Central memory CD4-positive, alpha-beta T cell (primary cell): ENCODE measurements at regions not wholly inside any gene's neighbourhood (a gene's known extent, or its start where the extent isn't known, plus 50 kb on each side); places are given as distances from the start of the nearest gene placed in this dataset.
"Not testable (repeated sequence)": the region's sequence is repeated elsewhere in the genome, so short reads cannot be mapped to it uniquely, and the experiment has no call there.

Source experiments
- DNase-seq: peaks from one replicate; pipeline ENCODE4 v3.0.0; 2022

DNA sequence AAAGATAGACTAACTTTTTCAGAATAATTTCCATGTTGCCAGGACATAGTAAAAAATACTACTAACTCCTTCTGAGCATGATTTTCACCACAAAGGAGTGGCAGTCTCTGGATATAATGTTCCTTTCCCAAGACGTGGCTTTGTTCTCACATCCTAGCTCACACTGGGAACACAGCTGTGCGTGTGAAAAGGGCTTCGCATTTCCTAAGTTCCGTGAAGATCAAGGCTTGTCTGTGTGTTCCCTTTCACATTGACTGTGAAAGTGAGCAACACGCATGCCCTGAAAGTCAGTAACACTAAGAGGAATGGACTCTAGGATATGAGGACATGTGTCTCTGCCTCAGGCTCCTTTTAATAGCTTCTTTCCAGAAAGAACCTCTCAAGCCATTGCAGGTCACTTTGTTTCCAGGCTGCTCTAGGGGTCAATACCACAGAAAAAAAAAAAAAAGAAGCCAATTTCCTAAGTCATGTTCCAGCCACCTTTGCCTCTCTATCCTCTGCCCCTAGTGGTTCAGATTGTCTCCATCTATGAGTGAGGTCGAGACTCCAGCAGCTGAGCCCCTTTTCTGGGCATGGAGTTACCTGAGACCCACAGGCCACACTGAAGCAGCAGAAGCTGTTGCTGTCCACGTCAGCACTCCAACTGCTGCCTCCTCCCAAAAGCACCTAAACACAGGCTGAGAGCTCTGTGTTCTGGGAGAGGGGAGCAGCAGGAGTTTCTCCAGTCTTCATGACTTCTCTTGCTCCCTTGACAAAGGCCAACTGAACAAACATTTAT is 355.9 kb downstream of the RSL24D1 start:
- DNase-seq: no peak

DNA sequence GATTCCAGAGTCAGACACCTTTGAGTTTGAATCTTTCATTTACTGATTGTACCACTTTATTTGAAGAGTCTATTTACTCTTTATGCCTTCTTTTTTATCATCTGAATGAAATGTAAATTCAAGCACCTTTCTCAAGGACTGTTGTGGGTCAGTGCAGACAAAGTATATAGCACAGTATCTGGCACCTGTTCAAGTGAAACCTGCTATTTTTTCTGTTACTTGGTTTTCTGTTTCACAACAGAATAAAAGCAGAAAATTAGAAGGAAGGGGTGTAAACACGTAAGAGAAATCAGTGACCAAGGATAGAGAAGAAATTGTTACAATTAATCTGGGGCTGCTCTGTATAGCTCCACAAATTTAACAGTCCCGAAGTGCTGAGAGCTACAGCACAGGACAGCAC is 357.4 kb downstream of the RSL24D1 start:
- no peak for DNase-seq

DNA sequence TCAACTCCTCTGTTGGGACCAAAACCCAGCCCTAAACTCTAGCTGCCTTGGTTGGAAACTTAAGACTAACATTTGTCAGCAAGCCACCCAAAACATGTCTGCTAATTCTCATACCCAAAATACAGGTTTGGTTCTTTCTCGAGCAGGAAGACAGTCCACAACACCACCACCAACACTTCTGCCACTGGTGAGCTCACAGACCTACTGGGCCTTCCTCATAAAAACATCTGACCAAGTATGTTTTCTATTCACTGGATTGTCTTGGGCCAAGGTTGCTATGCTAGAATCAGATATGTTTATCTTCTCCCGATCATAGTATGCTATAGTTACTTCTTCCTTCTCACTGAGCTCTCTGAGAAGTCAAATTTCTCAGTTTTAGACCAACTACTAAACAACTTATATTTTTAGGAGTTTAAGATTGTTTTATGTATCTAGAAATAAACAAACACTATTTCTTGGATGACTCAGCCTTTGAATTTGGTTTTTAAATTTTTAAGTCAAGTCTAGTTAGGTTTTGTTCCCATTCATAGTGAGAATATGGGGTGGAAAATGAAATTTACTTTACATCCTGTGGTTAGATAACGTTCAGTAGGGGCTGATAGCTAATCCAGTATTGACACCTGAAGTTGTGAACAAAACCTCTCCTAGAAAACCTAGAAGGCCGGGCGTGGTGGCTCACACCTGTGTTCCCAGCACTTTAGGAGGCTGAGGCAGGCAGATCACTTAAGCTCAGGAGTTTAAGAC is 360.5 kb downstream of the RSL24D1 start:
- DNase-seq: no peak

DNA sequence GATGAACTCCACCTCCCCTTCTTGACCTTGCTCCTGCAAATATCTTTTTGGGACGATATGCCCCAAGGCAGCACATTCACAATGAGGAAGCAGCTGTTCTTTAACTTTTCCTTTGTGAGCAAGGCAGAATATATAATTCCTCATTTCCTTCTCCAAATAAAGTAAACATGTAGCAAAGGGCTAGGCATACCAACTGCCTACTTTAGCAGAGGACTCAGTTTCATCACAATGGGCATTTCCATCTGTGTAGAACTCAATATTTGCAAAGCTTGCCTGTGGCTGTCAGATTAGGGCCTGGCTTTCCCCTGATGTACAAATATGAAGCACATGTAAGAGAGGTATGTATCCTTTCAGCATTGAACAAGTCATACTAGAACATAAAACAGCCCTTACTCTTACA is 366.9 kb downstream of the RSL24D1 start:
- DNase-seq: no peak

DNA sequence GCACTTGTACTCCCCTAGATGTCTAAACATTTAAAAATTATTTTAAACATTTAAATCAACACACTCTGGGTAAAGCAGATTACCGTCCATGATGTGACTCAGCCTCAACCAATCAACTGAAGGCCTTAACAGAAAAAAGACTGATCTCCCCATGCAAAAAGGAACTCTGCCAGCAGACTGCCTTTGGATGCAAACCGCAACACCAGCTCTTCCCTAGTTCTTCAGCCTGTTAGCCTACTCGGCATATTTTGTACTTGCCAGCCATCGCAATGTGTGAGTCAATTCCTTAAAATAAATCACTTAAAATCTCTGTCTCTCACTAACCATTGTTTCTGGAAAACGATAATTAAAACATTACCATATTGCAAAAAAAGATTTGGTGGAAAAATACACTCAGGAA is 375.9 kb downstream of the RSL24D1 start:
- no peak for DNase-seq

DNA sequence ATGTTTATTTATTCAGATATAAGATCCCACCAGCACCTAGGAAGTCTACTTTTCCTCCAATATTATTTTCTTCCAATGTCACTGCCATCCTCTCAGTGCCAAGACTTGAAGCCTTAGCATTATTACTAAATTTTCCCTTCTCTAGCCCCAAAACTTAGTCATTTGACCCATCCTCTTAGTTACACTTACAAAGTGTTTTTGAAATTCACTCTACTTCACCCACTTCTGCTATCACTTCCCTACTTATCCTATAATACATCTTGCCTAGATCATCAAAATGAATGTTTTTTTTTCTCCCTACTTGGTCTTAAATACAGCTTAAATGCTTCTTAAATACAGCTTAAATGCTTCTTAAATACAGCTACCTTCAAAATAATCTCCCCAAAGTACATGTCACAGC is 376.6 kb downstream of the RSL24D1 start:
- DNase-seq: no peak

DNA sequence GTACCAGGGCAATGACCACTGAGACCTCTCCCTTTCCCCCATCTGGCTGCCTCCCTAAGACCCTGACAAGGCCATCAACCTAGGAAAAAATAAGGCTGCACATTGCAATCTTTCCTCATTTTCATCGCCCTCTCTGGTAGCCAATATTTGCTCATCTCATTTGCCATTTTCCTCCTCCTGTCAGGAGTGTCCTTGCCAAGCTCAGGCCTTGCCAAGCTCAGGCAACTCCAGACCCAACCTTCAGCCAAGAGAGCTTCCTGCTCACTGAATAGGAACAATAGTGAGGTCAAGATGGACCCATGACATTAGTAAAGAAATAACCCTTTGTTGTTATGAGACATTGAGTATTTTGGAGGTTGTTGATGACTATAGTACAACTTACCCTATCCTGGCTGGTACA is 380.3 kb downstream of the RSL24D1 start:
- no peak for DNase-seq

DNA sequence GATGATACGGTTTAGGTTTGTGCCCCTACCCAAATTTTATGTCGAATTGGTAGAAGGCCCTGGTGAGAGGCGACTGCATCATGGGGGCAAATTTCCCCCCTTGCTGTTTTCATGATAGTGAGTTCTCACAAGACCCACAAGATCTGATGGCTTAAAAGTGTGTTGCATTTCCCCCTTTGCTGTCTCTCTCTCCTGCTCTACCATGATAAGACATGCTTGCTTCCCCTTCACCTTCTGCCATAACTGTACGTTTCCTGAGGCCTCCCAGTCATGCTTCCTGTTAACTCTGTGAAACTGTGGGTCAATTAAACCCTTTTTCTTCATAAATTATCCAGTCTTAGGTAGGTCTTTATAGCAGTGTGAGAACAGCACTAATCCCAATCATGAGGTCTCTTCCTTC is 381.2 kb downstream of the RSL24D1 start:
- no peak for DNase-seq

DNA sequence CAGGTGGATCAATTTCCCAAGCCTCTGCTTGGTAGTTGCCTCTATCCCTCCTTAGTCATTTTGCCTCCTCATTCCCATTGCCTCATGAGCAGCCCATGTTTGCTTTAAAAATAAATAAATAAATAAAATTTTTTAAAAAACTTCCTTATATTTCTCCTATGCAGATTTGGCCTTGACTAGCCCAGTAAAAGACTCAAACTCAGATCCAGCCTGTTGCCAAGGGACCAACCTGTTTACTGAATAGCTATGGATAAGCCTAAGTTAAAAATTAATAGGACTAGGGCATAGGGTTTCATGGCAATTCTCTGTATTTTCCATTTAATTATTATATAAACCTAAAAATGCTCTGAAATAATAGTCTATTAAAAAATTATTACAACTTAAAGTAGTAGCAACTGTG is 384.4 kb downstream of the RSL24D1 start:
- no peak for DNase-seq

DNA sequence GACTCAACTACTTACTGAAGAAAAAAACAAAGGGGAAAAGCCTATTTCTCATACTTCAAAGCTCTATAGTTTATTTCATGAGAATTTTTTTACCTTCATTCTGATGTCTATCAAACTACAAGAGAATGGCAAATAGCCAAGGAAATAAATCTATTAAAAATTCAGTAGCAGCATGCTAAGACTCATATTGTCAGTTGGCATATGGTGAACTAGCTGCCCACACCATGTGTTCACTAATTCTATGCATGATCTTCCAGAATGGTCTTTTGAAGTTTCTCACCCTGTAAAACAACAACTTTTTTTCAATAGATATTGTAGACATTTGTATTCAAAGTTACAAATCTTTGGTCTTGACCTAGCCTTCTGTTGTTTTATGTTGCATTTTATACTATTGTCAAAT is 386.2 kb downstream of the RSL24D1 start:
- DNase-seq: no peak

DNA sequence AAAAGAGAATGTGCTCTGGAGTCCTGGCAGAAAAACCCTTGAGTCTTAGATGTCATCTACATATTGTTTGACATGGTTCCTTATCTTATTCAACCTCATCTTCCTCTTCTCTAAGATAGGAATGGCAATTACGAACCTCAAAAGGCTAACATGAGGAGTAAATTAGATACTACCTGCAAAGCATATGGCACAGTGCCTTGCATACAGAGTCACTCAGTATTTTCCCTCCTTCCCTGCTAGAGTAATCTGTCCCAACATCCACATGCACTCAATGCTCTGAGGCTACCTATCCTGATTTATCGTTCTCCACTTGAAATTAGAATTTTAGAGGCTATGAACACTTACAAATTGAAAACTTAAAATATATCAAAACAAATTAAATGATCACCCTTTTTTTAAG is 386.7 kb downstream of the RSL24D1 start:
- no peak for DNase-seq

DNA sequence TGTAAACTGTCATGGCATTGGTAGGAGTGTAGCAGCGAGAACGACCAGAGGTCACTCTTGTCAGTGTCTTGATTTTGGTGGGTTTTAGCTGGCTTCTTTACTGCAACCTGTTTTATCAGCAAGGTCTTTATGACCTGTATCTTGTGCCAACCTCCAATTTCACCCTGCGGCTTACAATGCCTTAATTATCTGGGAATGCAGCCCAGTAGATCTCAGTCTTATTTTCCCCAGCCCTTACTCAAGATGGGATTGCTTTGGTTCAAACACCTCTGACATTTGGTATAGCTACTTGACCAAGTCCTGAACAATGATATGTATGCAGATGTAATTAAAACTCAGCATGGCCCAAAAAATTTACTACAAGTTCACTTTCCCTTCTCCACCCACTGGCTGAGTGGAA is 388.4 kb downstream of the RSL24D1 start:
- no peak for DNase-seq

DNA sequence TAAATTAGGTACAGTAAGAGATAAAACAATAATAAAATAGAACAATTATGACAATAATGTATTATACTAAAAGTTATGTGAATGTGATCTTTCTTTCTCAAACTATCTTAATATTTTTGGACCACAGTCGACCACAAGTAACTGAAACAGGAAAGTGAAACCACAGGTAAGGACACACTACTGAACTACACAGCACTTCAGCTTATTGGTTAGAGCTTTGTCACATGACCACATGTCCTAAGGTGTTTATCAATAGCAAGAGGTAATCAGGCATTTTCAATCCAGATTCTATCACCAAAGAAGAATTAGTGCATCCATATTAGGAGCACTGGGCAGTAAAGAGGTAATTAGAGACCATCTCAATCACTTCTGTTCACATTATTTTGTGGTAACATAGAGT is 392.8 kb downstream of the RSL24D1 start:
- no peak for DNase-seq

DNA sequence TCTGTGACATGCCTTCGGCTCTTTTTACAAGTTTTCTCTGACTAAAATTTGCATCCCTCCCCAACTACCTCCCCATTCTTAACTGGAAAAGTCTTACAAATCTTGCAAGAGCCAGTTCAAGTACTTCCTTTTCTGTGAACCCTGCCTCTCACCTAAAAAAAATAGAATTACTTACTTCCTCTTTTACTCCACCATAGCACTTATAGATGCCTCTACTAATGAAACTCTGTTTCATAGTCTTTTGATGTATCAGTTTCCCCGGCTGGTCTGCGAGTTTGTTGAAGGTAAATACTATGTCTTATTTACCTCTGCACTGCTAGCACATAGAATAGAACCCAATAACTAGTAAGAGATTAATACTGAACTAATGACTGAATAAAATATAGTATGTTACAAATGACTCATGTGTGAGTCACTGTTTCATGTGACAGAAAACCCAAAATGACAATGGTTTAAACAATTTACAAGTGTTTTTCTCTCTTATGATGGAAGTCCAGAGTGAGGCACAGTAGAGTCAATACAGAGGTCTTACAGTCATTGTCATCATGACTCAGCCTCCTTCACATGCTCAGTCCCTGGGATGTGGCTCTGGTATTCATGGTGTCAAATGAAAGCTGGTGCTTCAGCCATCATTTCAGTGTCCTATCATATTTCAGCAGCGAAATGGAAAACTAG is 393.5 kb downstream of the RSL24D1 start:
- no peak for DNase-seq

DNA sequence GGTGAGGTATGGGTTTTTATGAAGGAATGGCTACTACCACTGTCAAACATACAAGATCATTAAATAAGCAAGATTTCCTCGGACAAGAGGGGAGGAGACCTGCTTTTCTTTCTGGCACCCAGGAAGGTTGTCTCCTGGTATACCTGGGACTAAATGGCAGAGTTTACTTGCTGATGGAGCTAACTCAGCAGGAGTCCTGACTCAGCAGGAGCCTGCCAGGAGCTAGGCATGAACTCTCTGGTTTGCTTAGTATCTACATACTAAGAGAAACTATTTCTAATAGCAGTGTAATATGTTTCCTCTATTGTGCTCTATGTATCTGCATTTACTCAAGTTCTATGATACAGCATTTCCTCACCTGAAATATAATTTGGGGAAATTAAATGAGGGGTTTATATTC is 404.2 kb downstream of the RSL24D1 start:
- DNase-seq: no peak

DNA sequence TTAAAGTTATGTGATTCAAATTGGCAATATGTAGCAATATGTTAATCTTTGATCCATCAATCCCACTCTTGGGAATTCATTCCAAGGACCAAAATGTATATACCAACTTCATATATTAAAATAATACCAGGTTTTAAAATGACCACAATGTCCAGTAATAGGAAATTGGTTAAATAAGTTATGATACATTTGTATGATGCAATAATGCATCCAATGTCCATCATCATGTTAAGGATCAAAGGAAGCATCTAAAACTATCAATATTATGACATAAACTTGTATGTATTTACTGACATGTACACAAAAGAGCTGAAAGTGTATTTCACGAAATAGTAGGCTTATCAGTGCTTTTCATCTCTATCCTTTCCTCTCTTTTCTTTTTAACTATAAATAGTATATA is 406.0 kb downstream of the RSL24D1 start:
- DNase-seq: no peak

DNA sequence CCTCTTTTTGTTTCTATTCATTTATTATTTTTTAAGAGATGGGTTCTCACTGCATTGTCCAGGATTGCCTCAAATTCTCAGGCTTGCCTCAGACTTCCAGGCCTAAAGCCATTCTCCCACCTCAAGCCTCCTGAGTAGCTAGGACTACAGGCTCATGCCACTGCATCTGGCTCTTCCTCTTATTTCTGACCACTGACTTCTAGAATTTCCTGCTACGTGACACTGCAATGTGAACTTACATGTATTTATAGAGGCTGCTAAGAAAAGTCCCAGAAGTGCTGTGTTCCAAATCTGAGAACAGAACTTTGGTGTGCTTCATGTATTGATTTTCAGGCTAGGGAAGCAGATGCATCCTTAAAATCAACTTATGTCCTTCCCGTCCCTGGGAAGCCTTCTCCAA is 407.4 kb downstream of the RSL24D1 start:
- DNase-seq: no peak

DNA sequence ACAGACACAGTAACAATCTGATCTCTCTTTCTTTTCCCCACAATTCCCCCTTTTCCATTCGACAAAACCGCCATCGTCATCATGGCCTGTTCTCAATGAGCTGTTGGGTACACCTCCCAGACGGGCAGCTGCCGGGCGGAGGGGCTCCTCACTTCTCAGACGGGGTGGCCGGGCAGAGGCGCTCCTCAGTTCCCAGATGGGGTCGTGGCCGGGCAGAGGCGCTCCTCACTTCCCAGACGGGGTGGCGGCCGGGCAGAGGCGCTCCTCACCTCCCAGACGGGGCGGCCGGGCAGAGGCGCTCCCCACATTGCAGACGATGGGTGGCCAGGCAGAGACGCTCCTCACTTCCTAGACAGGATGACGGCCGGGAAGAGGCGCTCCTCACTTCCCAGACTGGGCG is 415.5 kb downstream of the RSL24D1 start:
- DNase-seq: not testable (repeated sequence)

DNA sequence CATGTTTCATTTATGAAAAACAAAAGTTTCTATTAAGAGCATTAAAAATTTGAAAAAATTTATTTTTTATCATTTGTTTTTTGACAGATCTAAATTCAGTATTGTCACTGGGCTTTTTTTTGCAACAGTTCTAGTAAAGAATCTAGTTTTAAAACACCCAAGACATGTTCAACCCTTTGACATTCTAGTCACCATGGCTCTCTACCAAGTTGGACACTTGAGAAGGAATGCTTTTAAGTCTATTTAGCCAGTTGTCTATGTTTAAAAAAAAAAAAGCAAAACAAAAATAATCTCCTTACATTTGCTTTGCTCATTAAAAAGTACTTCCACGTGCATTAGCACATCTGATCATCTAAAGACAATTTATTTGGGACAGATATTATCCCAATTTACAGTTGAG is 417.5 kb downstream of the RSL24D1 start:
- DNase-seq: no peak

DNA sequence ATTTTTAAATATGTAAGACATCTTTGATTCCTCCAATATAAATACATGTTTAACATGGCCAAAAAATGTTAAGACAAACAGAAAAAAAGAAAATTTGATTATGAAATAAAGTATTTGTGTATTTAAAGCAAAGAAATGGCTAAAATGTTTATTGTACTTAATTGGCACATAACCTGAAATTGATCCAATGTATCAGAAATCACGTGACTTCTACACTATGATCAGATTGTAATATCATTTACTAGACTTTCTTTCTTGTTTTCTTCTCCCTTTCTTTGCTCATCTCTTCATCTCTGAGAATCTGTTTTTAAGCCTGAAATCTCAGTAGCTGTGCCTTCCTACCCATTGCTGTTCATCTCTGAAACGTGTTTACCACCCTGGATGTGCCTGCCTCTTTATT is 420.3 kb downstream of the RSL24D1 start:
- DNase-seq: no peak

DNA sequence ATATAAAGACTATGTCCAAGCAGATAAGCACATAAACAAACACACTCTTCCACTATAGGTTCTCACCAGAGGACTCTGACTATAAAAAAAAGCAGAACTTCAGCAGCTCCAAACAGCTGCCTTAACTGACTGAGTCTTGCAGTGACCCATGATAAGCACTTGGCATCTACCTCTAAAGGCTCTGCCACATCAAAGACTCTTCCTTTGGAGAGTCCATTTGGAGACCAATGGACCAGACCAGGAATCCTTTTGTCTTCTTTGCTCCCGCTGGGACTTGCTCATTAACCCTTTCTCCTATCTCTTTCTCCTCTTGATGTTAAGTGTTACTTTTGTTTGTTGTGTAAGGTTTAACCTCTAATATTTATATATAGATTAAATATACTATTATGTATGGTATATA is 424.1 kb downstream of the RSL24D1 start:
- DNase-seq: no peak

DNA sequence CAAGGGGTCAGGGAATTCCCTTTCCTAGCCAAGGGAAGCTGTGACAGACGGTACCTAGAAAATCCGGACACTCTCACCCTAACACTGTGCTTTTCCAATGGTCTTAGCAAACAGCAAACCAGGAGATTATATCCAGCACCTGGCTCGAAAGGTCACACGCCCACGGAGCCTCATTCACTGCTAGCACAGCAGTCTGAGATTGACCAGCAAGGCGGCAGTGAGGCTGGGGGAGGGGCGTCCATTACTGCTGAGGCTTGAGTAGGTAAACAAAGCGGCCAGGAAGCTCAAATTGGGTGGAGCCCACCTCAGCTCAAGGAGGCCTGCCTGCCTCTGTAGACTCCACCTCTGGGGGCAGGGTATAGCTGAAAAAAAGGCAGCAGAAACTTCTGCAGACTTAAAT is 447.3 kb downstream of the RSL24D1 start:
- not testable (repeated sequence) for DNase-seq

DNA sequence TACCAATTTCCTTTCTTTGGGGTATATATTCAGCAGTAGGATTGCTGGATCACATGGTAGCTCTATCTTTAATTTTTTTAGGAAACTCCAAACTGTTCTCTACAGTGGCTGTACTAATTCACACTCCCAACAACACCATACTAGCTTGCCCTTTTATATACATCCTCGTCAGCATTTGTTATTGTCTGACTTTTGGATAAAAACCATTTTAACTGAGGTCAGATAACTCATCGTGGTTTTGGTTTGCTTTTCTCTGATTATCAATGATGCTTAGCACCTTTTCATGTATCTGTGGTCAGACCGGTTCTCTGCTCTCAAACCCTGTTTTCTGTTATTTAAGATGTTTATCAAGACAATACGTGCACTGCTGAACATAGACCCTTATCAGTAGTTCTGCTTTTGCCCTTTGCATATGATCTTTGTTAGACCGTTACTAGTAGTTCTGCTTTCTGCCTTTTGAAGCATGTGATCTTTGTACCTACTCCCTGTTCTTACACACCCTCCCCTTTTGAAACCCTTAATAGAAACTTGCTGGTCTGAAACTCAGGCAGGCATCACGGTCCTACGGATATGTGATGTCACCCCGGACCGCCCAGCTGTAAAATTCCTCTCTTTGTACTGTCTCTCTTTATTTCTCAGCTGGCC is 474.3 kb downstream of the RSL24D1 start:
- DNase-seq: no peak

DNA sequence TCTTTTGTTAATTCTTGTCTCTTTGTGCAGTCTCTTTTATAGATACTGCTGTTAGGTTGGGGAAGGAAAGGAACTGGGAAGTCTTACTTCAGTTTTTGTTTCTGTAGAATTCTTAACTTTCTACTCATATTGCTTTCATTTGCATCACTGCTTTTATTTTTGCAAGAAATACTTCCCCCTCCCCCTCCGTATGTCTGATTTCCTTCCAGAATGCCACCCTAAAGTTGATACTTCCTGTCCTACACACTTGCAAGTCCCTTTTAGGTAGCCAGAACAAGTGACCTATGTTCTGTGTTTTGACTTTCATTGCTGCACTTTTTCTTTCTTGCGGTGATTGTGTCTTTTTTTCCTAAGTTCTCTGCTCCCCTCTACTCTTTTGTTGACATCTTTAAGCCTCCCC is 477.4 kb downstream of the RSL24D1 start:
- DNase-seq: no peak
